ENCODE measurements at regions not wholly inside any gene's neighbourhood (a gene's known extent, or its start where the extent isn't known, plus 50 kb on each side); places are given as distances from the start of the nearest gene placed in this dataset.

GRCh38 chr16:59440502-59440901 lies 706.4 kb upstream of the GOT2 start (continued):
- no peak for TF ChIP-seq ETS1 (IDR thresholded peaks at IDR 0.05)

GRCh38 chr16:59432896-59433295 lies 698.8 kb upstream of the GOT2 start:
- H3K27ac ChIP-seq (ENCODE audit: low read depth) = no peak overlapping the region
- no peaks in the 10 kb centered on the region for H3K27me3 Mint-ChIP-seq (ENCODE audit: insufficient read depth, low read depth, poor library complexity)
- H3K9me2 ChIP-seq (ENCODE audit: insufficient read depth) = no peaks in the 10 kb centered on the region
- no peaks in the 10 kb centered on the region for H3K36me3 Mint-ChIP-seq (ENCODE audit: low read depth)
- H3K9me3 Mint-ChIP-seq = no peaks in the 10 kb centered on the region
- no peak overlapping the region for H3K27ac Mint-ChIP-seq
- DNase-seq (ENCODE audit: low spot score) = no peak
- H4K20me1 ChIP-seq (replicated peaks; ENCODE audit: insufficient read depth) = no peaks in the 10 kb centered on the region
- H3K36me3 ChIP-seq (ENCODE audit: insufficient read depth) = no peaks in the 10 kb centered on the region
- H3K4me3 Mint-ChIP-seq = no peak overlapping the region
- no peak for ATAC-seq
- H3K4me2 ChIP-seq = no peak overlapping the region
- H3K4me1 Mint-ChIP-seq = no peaks in the 10 kb centered on the region
- no peaks in the 10 kb centered on the region for H3K4me1 ChIP-seq (ENCODE audit: insufficient read depth)
- no peaks in the 10 kb centered on the region for H3K27me3 ChIP-seq (ENCODE audit: insufficient read depth)
- no peaks in the 10 kb centered on the region for H3K79me2 ChIP-seq (replicated peaks; ENCODE audit: insufficient read depth)
- no peak overlapping the region for H3K4me3 ChIP-seq
- TF ChIP-seq ZNF114 (CRISPR knock-in tag; IDR thresholded peaks at IDR 0.05) = no peak
- TF ChIP-seq EZH2phosphoT487 (IDR thresholded peaks at IDR 0.05; ENCODE audit: unreplicated experiment) = no peak
- no peak for TF ChIP-seq EZH2 (IDR thresholded peaks at IDR 0.05; ENCODE audit: low read depth, unreplicated experiment)
- TF ChIP-seq ETS1 (IDR thresholded peaks at IDR 0.05) = no peak
- TF ChIP-seq ZNF331 (CRISPR knock-in tag; IDR thresholded peaks at IDR 0.05; ENCODE audit: low read depth) = no peak
- no peak for TF ChIP-seq JUNB (IDR thresholded peaks at IDR 0.05; ENCODE audit: unreplicated experiment)
- no peak for TF ChIP-seq NANOG (IDR thresholded peaks at IDR 0.05; ENCODE audit: borderline replicate concordance)
- no peak for TF ChIP-seq POLR2AphosphoS5 (IDR thresholded peaks at IDR 0.05; ENCODE audit: low read depth)
- no peak overlapping the region for H2AFZ ChIP-seq
- H3F3A ChIP-seq (replicated peaks; ENCODE audit: low read depth) = no peaks in the 10 kb centered on the region

GRCh38 chr16:59432276-59432675 lies 698.2 kb upstream of the GOT2 start:
- Histone ChIP-seq H3K9me2 (ENCODE audit: insufficient read depth) (no peaks in the 10 kb centered on the region), H3K36me3 (ENCODE audit: insufficient read depth) (no peaks in the 10 kb centered on the region), H2AFZ (no peak overlapping the region), H3K27me3 (ENCODE audit: insufficient read depth) (no peaks in the 10 kb centered on the region), H3K4me3 (no peak overlapping the region), H3K79me2 (replicated peaks; ENCODE audit: insufficient read depth) (no peaks in the 10 kb centered on the region), H3K4me2 (no peak overlapping the region), H4K20me1 (replicated peaks; ENCODE audit: insufficient read depth) (no peaks in the 10 kb centered on the region), H3F3A (replicated peaks; ENCODE audit: low read depth) (no peaks in the 10 kb centered on the region), H3K27ac (ENCODE audit: low read depth) (no peak overlapping the region), H3K4me1 (ENCODE audit: insufficient read depth) (no peaks in the 10 kb centered on the region)
- no peaks in the 10 kb centered on the region for H3K27me3 Mint-ChIP-seq (ENCODE audit: insufficient read depth, low read depth, poor library complexity)
- H3K27ac Mint-ChIP-seq = no peak overlapping the region
- no peaks in the 10 kb centered on the region for H3K4me1 Mint-ChIP-seq
- H3K36me3 Mint-ChIP-seq (ENCODE audit: low read depth) = no peaks in the 10 kb centered on the region
- ATAC-seq (no peak), DNase-seq (ENCODE audit: low spot score) (no peak)
- H3K9me3 Mint-ChIP-seq = no peaks in the 10 kb centered on the region
- no peak overlapping the region for H3K4me3 Mint-ChIP-seq
- TF ChIP-seq EZH2phosphoT487 (IDR thresholded peaks at IDR 0.05; ENCODE audit: unreplicated experiment) = no peak
- TF ChIP-seq CTCF (conservative IDR thresholded peaks at IDR 0.05; ENCODE audit: low read depth in 2 of 2) = no peak
- no peak for TF ChIP-seq POLR2AphosphoS5 (IDR thresholded peaks at IDR 0.05; ENCODE audit: low read depth)
- TF ChIP-seq CREB1 (CRISPR knock-in tag; IDR thresholded peaks at IDR 0.05; ENCODE audit: low read depth) = no peak
- no peak for TF ChIP-seq EZH2 (IDR thresholded peaks at IDR 0.05; ENCODE audit: low read depth, unreplicated experiment)
- no peak for TF ChIP-seq ZNF462 (CRISPR knock-in tag; IDR thresholded peaks at IDR 0.05)
